ENCODE measurements at regions not wholly inside any gene's neighbourhood (a gene's known extent, or its start where the extent isn't known, plus 50 kb on each side); places are given as distances from the start of the nearest gene placed in this dataset.

DNA sequence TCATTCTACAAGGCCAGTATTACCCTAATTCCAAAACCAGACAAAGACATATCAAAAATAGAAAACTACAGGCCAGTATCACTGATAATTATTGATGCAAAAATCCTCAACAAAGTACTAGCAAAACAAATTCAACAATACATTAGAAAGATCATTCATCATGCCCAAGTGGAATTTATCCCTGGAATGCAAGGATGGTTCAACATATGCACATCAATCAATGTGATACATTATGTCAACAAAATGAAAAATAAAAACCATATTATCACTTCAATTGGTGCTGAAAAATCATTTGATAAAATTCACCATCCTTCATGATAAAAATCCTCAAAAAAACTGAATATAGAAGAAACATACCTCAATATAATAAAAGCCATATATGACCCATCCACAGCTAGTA, 115.2 kb upstream of the SLC27A6 start:
- no peak for TF ChIP-seq EZH2 (IDR thresholded peaks at IDR 0.05; ENCODE audit: insufficient read depth, poor library complexity, severe bottlenecking)
- TF ChIP-seq EZH2phosphoT487 (IDR thresholded peaks at IDR 0.05; ENCODE audit: insufficient read depth, low read depth) = no peak
